Neural crest cell (in vitro differentiated cells): ENCODE measurements at regions not wholly inside any gene's neighbourhood (a gene's known extent, or its start where the extent isn't known, plus 50 kb on each side); places are given as distances from the start of the nearest gene placed in this dataset.

Experiments
- DNase-seq: peaks from one replicate; pipeline ENCODE4 v3.0.0; 2021; ENCODE audit warnings: low read depth, mixed read lengths, low spot score
- H3K27ac Mint-ChIP-seq: one replicate; pipeline ENCODE4 v1.8.0; 2021; ENCODE audit warnings: mild to moderate bottlenecking, mixed read lengths; ENCODE audit not compliant: unreplicated experiment
- H3K27me3 Mint-ChIP-seq: 2 replicates; pipeline ENCODE4 v1.8.0; 2021; ENCODE audit warnings: low read depth, mild to moderate bottlenecking, mixed read lengths
- H3K36me3 Mint-ChIP-seq: 2 replicates; pipeline ENCODE4 v1.8.0; 2021; ENCODE audit warnings: low read depth, mild to moderate bottlenecking, mixed read lengths
- H3K4me1 Mint-ChIP-seq: 2 replicates; pipeline ENCODE4 v1.8.0; 2021; ENCODE audit warnings: mixed read lengths
- H3K4me3 Mint-ChIP-seq: one replicate; pipeline ENCODE4 v1.8.0; 2021; ENCODE audit warnings: mild to moderate bottlenecking, mixed read lengths
- H3K9me3 Mint-ChIP-seq: 2 replicates; pipeline ENCODE4 v1.8.0; 2021; ENCODE audit warnings: mixed read lengths
- TF ChIP-seq, protein P1 (sequence below): fragments of 200-600 bp; sonication (generic); conservative IDR thresholded peaks from 2 replicates; pipeline ENCODE4 v1.5.0; 2021; ENCODE audit warnings: antibody characterized with exemption, mild to moderate bottlenecking

DNA sequence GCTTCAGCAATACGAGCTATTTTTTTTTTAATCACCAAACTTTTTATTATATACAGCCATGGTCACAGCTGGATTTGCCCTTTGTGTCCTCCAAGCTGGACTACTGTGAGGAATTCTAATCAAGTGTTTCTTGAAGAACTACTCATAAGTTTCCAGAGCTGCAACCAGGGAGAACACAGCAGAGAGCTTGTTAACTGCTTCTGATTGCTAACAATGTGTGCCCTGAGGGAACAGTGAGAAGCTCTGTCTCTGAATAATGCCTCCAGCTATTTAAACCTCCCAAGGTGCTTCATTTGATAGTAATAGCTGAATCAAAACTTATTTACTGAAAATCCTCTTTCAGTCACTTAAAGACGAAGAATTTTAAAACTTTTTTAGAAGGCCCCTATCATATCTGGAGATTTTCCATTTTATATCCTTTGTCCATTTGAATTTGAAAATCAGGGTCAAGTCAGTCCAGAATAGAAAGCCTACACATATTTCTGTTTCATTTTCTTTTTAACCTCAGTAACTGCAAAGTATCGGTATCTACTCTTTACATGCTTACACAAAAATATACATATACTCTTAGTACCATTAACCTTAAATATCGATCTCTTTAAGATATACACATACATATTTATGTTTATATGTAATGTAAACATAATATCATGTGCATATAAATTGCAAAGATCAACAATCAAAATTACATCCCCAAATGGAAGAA, 1024.2 kb downstream of the GRM8 start:
- H3K4me3 Mint-ChIP-seq = no peak overlapping the region
- H3K4me1 Mint-ChIP-seq = peaks cover 11% of the 10 kb centered on the region
- H3K27me3 Mint-ChIP-seq = no peaks in the 10 kb centered on the region

DNA sequence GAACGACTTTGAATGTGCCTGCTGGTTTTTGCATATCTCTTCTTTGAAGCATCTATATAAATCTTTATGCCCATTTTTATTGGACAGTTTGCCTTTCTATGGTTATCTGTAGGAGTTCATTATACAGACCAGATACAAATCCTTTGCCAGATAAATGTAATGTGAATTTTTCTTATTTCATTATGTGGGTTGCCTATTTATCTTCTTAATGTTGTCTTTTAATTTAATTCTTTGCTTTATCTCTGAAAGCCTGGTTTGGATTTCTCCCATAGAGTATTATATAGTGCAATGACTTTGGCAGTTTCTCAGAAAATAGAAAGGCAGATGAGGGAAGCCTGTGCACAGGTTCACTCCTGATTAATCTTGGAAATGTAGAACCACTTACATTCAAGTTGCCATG, 1025.1 kb downstream of the GRM8 start:
- no peak overlapping the region for H3K4me3 Mint-ChIP-seq
- no peak for DNase-seq
- H3K4me1 Mint-ChIP-seq = peaks cover 11% of the 10 kb centered on the region
- TF ChIP-seq, protein P1, sequence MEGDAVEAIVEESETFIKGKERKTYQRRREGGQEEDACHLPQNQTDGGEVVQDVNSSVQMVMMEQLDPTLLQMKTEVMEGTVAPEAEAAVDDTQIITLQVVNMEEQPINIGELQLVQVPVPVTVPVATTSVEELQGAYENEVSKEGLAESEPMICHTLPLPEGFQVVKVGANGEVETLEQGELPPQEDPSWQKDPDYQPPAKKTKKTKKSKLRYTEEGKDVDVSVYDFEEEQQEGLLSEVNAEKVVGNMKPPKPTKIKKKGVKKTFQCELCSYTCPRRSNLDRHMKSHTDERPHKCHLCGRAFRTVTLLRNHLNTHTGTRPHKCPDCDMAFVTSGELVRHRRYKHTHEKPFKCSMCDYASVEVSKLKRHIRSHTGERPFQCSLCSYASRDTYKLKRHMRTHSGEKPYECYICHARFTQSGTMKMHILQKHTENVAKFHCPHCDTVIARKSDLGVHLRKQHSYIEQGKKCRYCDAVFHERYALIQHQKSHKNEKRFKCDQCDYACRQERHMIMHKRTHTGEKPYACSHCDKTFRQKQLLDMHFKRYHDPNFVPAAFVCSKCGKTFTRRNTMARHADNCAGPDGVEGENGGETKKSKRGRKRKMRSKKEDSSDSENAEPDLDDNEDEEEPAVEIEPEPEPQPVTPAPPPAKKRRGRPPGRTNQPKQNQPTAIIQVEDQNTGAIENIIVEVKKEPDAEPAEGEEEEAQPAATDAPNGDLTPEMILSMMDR = no peak
- no peaks in the 10 kb centered on the region for H3K36me3 Mint-ChIP-seq
- H3K27me3 Mint-ChIP-seq = no peaks in the 10 kb centered on the region
- H3K9me3 Mint-ChIP-seq = no peaks in the 10 kb centered on the region
- no peak overlapping the region for H3K27ac Mint-ChIP-seq

More for the DNA sequence above, 1024.2 kb downstream of the GRM8 start:
- DNase-seq = no peak
- Mint-ChIP-seq H3K36me3 (no peaks in the 10 kb centered on the region), H3K9me3 (no peaks in the 10 kb centered on the region), H3K27ac (no peak overlapping the region)
- TF ChIP-seq, protein P1 = no peak

DNA sequence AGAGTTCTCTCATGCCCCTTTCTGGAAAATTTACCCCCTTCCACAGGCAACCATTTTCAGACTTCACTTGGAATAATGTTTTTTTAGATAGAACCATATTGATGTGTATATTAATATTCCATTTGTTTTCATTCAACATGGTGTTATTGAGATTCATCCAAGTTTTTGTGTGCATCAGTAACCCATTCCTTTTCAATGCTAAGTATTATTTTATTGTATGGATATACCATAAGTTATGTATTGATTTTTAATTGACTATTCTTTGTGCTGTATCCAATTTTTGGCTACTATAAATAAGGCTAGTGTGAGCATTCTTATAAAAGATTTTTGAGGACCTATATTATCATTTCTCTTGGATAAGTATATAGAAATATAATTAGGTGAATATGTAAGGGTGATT, 1025.7 kb downstream of the GRM8 start:
- Mint-ChIP-seq H3K4me3 (no peak overlapping the region), H3K27ac (no peak overlapping the region), H3K36me3 (no peaks in the 10 kb centered on the region), H3K4me1 (peaks cover 11% of the 10 kb centered on the region), H3K27me3 (no peaks in the 10 kb centered on the region), H3K9me3 (no peaks in the 10 kb centered on the region)
- TF ChIP-seq, protein P1 = no peak
- DNase-seq = no peak

DNA sequence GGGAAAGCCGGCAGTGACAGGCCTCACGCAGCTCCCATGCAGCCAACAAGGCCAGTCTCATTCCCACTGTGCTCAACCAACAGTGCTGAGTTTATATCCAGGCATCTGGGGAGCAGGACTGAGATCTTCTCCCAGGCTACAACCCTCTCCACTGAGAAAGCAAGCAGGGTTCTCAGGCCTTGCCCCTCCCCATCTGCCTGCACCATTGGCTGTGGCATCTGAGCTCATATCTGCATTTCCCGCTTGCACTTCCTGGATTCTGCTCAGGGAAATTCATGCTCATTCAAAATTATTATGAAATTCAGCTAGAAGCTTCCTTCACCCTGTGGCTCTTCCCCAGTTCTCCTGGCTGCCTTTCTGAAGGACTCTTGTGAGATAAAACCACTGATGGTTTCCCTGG, 1029.0 kb downstream of the GRM8 start:
- TF ChIP-seq, protein P1 = no peak
- Mint-ChIP-seq H3K4me3 (no peak overlapping the region), H3K27ac (no peak overlapping the region), H3K27me3 (no peaks in the 10 kb centered on the region), H3K36me3 (peaks cover 2% of the 10 kb centered on the region), H3K9me3 (peaks cover 9% of the 10 kb centered on the region), H3K4me1 (peaks cover 5% of the 10 kb centered on the region)
- no peak for DNase-seq

DNA sequence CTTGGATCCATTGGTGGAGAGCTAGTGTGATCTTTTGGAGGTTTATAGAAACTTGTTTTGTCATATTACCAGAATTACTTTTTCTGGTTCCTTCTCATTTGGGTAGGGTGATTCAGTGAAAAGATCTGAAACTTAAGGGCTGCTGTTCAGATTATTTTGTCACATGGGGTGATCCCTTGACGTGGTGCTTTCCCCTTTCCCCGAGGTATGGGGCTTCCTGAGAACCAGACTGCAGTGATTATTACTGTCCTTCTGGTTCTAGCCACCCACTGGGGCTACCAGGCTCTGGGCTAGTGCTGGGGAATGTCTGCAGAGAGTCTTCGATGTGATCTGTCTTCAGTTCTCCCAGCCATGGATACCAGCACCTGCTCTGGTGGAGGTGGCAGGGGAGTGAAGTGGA, 1030.0 kb downstream of the GRM8 start:
- Mint-ChIP-seq H3K27ac (no peak overlapping the region), H3K4me1 (no peaks in the 10 kb centered on the region), H3K36me3 (peaks cover 2% of the 10 kb centered on the region), H3K9me3 (peaks cover 9% of the 10 kb centered on the region), H3K4me3 (no peak overlapping the region), H3K27me3 (no peaks in the 10 kb centered on the region)
- TF ChIP-seq, protein P1 = no peak
- no peak for DNase-seq
